Smooth muscle cell (in vitro differentiated cells): ENCODE measurements at regions not wholly inside any gene's neighbourhood (a gene's known extent, or its start where the extent isn't known, plus 50 kb on each side); places are given as distances from the start of the nearest gene placed in this dataset.

ENCODE experiments used
- DNase-seq: peaks from one replicate; lab custom pipeline; 2025; ENCODE audit not compliant: unreplicated experiment; lab: John Stamatoyannopoulos, UW
- H2AFZ ChIP-seq: fragments of 200-600 bp; sonication (generic); 2 replicates; pipeline ENCODE4 v1.6.0; 2016; ENCODE audit warnings: antibody characterized with exemption, low read depth, mild to moderate bottlenecking
- H3F3A ChIP-seq: fragments of 200-600 bp; sonication (generic); 2 replicates; pipeline ENCODE4 v1.6.0; 2017; ENCODE audit warnings: antibody characterized with exemption, low read depth
- H3K27ac ChIP-seq: fragments of 200-600 bp; sonication (generic); 2 replicates; pipeline ENCODE4 v1.5.1; 2016; ENCODE audit warnings: low read depth, mild to moderate bottlenecking
- H3K27me3 ChIP-seq: fragments of 200-600 bp; sonication (generic); 2 replicates; pipeline ENCODE4 v1.6.1; 2016; ENCODE audit warnings: low read depth, mild to moderate bottlenecking
- H3K36me3 ChIP-seq: fragments of 200-600 bp; sonication (generic); 2 replicates; pipeline ENCODE4 v1.5.1; 2016; ENCODE audit warnings: low read depth
- H3K4me1 ChIP-seq: fragments of 200-600 bp; sonication (generic); 2 replicates; pipeline ENCODE4 v1.5.1; 2016; ENCODE audit warnings: low read depth
- H3K4me2 ChIP-seq: fragments of 200-600 bp; sonication (generic); 2 replicates; pipeline ENCODE4 v1.6.0; 2016; ENCODE audit warnings: mild to moderate bottlenecking
- H3K4me3 ChIP-seq: fragments of 200-600 bp; sonication (generic); 2 replicates; pipeline ENCODE4 v1.5.1; 2016; ENCODE audit warnings: mild to moderate bottlenecking
- H3K79me2 ChIP-seq: fragments of 200-600 bp; sonication (generic); 2 replicates; pipeline ENCODE4 v1.6.0; 2016; ENCODE audit warnings: low read depth, mild to moderate bottlenecking
- H3K9ac ChIP-seq: fragments of 200-600 bp; sonication (generic); 2 replicates; pipeline ENCODE4 v1.6.0; 2016; ENCODE audit warnings: low read depth
- H3K9me3 ChIP-seq: fragments of 200-600 bp; sonication (generic); replicated peaks from 2 replicates; pipeline ENCODE4 v1.5.1; 2016; ENCODE audit warnings: low read depth
- H4K20me1 ChIP-seq: fragments of 200-600 bp; sonication (generic); 2 replicates; pipeline ENCODE4 v1.6.0; 2016; ENCODE audit warnings: low read depth
- WGBS: methylation state at CpG from one replicate; pipeline ENCODE4 v1.1.7; 2016; ENCODE audit warnings: low lambda C conversion rate; 5-methylcytosine and 5-hydroxymethylcytosine counted together
- TF ChIP-seq, protein P1 (sequence below): fragments of 200-600 bp; sonication (generic); IDR thresholded peaks from 2 replicates; pipeline ENCODE4 v1.5.1; 2017; ENCODE audit warnings: borderline replicate concordance, mild to moderate bottlenecking, antibody characterized with exemption; ENCODE audit not compliant: insufficient read depth, poor library complexity, severe bottlenecking

- no peak overlapping the region for H3K4me3 ChIP-seq
- no peaks in the 10 kb centered on the region for H3F3A ChIP-seq
- no peaks in the 10 kb centered on the region for H3K4me1 ChIP-seq
- H3K27me3 ChIP-seq, result no peaks in the 10 kb centered on the region
- TF ChIP-seq, protein P1, sequence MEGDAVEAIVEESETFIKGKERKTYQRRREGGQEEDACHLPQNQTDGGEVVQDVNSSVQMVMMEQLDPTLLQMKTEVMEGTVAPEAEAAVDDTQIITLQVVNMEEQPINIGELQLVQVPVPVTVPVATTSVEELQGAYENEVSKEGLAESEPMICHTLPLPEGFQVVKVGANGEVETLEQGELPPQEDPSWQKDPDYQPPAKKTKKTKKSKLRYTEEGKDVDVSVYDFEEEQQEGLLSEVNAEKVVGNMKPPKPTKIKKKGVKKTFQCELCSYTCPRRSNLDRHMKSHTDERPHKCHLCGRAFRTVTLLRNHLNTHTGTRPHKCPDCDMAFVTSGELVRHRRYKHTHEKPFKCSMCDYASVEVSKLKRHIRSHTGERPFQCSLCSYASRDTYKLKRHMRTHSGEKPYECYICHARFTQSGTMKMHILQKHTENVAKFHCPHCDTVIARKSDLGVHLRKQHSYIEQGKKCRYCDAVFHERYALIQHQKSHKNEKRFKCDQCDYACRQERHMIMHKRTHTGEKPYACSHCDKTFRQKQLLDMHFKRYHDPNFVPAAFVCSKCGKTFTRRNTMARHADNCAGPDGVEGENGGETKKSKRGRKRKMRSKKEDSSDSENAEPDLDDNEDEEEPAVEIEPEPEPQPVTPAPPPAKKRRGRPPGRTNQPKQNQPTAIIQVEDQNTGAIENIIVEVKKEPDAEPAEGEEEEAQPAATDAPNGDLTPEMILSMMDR, result no peak
- no peaks in the 10 kb centered on the region for H3K79me2 ChIP-seq
- H3K27ac ChIP-seq, result no peak overlapping the region
- DNase-seq, result no peak
- H3K9me3 ChIP-seq, result no peaks in the 10 kb centered on the region
- 87% methylated on average over 2 of the region's 2 CpGs for WGBS
- H4K20me1 ChIP-seq, result no peaks in the 10 kb centered on the region
- H3K9ac ChIP-seq, result no peak overlapping the region
- H2AFZ ChIP-seq, result no peak overlapping the region
- H3K4me2 ChIP-seq, result no peak overlapping the region
- no peaks in the 10 kb centered on the region for H3K36me3 ChIP-seq
These were observed 191.5 kb downstream of the SNX18 start for GRCh38 chr5:54709096-54709495.

DNA sequence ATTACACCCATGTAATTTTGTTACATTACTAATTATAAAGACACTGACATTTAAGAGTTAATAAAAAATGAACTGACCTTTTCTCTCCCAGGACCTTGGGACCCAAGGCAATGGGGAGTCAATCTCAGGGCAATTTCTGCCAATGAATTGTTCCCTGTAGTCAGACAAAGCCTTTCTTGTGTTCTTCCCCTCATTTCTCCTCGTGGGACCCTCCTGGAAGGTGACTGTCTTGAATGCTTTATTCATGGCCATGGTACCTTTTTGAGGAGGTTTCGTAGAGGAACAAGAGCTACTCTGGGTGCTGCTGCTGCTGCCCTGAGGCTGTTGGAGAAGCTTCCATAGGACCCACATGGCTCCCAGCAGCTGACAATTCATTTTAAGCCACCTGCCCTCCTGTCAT, 190.3 kb downstream of the SNX18 start:
- Histone ChIP-seq H3K4me2 (no peak overlapping the region), H3F3A (no peaks in the 10 kb centered on the region), H3K27ac (no peak overlapping the region), H3K9ac (no peak overlapping the region), H3K79me2 (no peaks in the 10 kb centered on the region), H2AFZ (no peak overlapping the region), H3K4me1 (no peaks in the 10 kb centered on the region), H4K20me1 (no peaks in the 10 kb centered on the region), H3K4me3 (no peak overlapping the region), H3K27me3 (no peaks in the 10 kb centered on the region), H3K36me3 (no peaks in the 10 kb centered on the region), H3K9me3 (no peaks in the 10 kb centered on the region)
- TF ChIP-seq, protein P1, result no peak
- DNase-seq, result no peak
- 89% methylated on average over 2 of the region's 2 CpGs for WGBS

DNA sequence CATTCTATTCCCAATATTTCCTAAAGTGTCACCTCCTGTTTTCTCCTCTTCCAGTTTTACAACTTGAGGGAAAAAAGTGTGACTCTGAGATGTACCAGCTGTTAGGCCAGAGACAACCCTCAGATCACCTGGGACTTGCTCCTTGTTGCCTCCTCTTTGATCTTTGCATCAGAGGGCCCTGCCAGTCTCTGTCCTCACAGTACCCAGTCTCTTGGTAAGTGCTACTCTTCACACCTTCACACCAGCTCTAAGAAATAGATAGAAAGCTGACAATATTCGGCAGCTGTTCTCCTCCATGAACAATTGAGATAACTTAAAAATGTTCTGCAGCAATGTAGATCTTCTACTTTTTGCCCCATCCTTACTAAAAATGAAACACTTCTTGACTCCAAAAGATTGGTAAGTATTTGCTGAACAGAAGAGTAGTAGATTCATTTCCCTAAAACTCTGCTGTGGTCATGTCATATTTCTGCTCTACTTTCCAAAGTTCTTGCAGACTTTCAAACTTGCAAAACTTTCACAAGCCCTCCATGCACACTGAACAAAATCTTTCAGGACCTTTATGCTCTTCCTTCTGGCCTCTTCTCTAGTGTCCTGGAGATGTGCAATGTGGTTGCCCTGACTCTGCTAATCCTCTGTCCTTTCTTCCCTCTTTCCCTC, 188.6 kb downstream of the SNX18 start:
- Histone ChIP-seq H4K20me1 (no peaks in the 10 kb centered on the region), H3K4me2 (no peak overlapping the region), H2AFZ (no peak overlapping the region), H3K79me2 (no peaks in the 10 kb centered on the region), H3K27me3 (no peaks in the 10 kb centered on the region), H3K4me3 (no peak overlapping the region), H3K36me3 (no peaks in the 10 kb centered on the region), H3K9me3 (no peaks in the 10 kb centered on the region), H3F3A (no peaks in the 10 kb centered on the region), H3K9ac (no peak overlapping the region), H3K27ac (no peak overlapping the region), H3K4me1 (no peaks in the 10 kb centered on the region)
- 88% methylated on average over 1 of the region's 1 CpG for WGBS
- TF ChIP-seq, protein P1, result no peak
- no peak for DNase-seq

- H3F3A ChIP-seq, result no peaks in the 10 kb centered on the region
- H3K4me3 ChIP-seq, result no peak overlapping the region
- TF ChIP-seq, protein P1, result no peak
- 90% methylated on average over 3 of the region's 3 CpGs for WGBS
- no peaks in the 10 kb centered on the region for H4K20me1 ChIP-seq
- no peak for DNase-seq
- no peaks in the 10 kb centered on the region for H3K9me3 ChIP-seq
- H3K27ac ChIP-seq, result no peak overlapping the region
- H3K4me1 ChIP-seq, result no peaks in the 10 kb centered on the region
- no peaks in the 10 kb centered on the region for H3K36me3 ChIP-seq
- H3K79me2 ChIP-seq, result no peaks in the 10 kb centered on the region
- no peak overlapping the region for H3K9ac ChIP-seq
- no peaks in the 10 kb centered on the region for H3K27me3 ChIP-seq
- H3K4me2 ChIP-seq, result no peak overlapping the region
- H2AFZ ChIP-seq, result no peak overlapping the region
These were observed 187.3 kb downstream of the SNX18 start for GRCh38 chr5:54704825-54705224.
